Caco-2 (cell line): ENCODE measurements at regions not wholly inside any gene's neighbourhood (a gene's known extent, or its start where the extent isn't known, plus 50 kb on each side); places are given as distances from the start of the nearest gene placed in this dataset.

Experiments used
- BruUV-seq: library from RNA; stranded (reverse); fragments of 400-500 nt; replicated peaks from 2 replicates; lab custom pipeline; 2021; lab: Mats Ljungman, UMichigan
- CTCF ChIA-PET: fragments of 300-600 bp; sonication (Branson Sonifier 250); formaldehyde crosslinking; loops from one replicate; lab custom pipeline; 2022; ENCODE audit warnings: antibody characterized with exemption; lab: Charles Lee
- POLR2A ChIA-PET: fragments of 300-600 bp; sonication (Branson Sonifier 250); formaldehyde crosslinking; loops from one replicate; lab custom pipeline; 2022; ENCODE audit warnings: antibody characterized with exemption; lab: Charles Lee
- DNase-seq, 2 experiments: peaks; one replicate each; pipeline versions ENCODE4 v3.0.0 to v3.0.0-alpha.2; 2020 to 2022
- H3K27me3 ChIP-seq: replicated peaks from 2 replicates; pipeline ENCODE4 v1.6.0; 2011; ENCODE audit warnings: low read length; ENCODE audit not compliant: control insufficient read depth, insufficient read depth
- H3K36me3 ChIP-seq: 2 replicates; pipeline ENCODE4 v1.5.1; 2011; ENCODE audit warnings: low read length; ENCODE audit not compliant: control insufficient read depth, insufficient read depth
- H3K4me1 ChIP-seq: fragments of 250-450 bp; sonication (Bioruptor Pico); 2 replicates; pipeline ENCODE4 v1.5.1; 2020; ENCODE audit warnings: mild to moderate bottlenecking
- H3K4me3 ChIP-seq: 2 replicates; pipeline ENCODE4 v1.5.1; 2011; ENCODE audit warnings: low read depth, mild to moderate bottlenecking, control low read depth, low read length
- H3K9me3 ChIP-seq: fragments of 250-450 bp; sonication (Bioruptor Pico); 2 replicates; pipeline ENCODE4 v1.5.1; 2020; ENCODE audit warnings: mild to moderate bottlenecking, moderate library complexity
- H3K27ac Mint-ChIP-seq: one replicate; pipeline ENCODE4 v1.8.0; 2022; ENCODE audit warnings: mixed read lengths; ENCODE audit not compliant: unreplicated experiment
- H3K27me3 Mint-ChIP-seq: one replicate; pipeline ENCODE4 v1.8.0; 2022; ENCODE audit warnings: mixed read lengths; ENCODE audit not compliant: insufficient read depth, unreplicated experiment
- H3K36me3 Mint-ChIP-seq: one replicate; pipeline ENCODE4 v1.8.0; 2022; ENCODE audit warnings: mild to moderate bottlenecking, mixed read lengths; ENCODE audit not compliant: insufficient read depth, unreplicated experiment
- H3K4me1 Mint-ChIP-seq: one replicate; pipeline ENCODE4 v1.8.0; 2022; ENCODE audit warnings: low read depth, mixed read lengths; ENCODE audit not compliant: unreplicated experiment
- H3K4me3 Mint-ChIP-seq: one replicate; pipeline ENCODE4 v1.8.0; 2022; ENCODE audit warnings: mild to moderate bottlenecking, moderate library complexity, mixed read lengths; ENCODE audit not compliant: unreplicated experiment
- H3K9me3 Mint-ChIP-seq: one replicate; pipeline ENCODE4 v1.8.0; 2022; ENCODE audit warnings: mixed read lengths; ENCODE audit not compliant: unreplicated experiment
- CTCF ChIP-seq, 2 experiments: fragments of 200-600 bp in 1 of 2; IDR thresholded peaks; 1 replicate in 1 of 2; 2 replicates in 1 of 2; pipeline versions ENCODE4 v1.5.1 to v1.8.0; 2011 to 2022; ENCODE audit warnings: antibody characterized with exemption in 1 of 2, control low read depth in 1 of 2, inconsistent platforms in 1 of 2, low read depth in 1 of 2, low read length in 1 of 2, mild to moderate bottlenecking in 1 of 2, moderate library complexity in 1 of 2; ENCODE audit not compliant: insufficient read depth in 1 of 2, severe bottlenecking in 1 of 2, unreplicated experiment in 1 of 2
- intact Hi-C: fragments of 100-400 bp; cut with micrococcal nuclease; formaldehyde crosslinking; loops from one replicate; pipeline ENCODE4 v1.10.0; 2022; ENCODE audit not compliant: unreplicated experiment

DNA sequence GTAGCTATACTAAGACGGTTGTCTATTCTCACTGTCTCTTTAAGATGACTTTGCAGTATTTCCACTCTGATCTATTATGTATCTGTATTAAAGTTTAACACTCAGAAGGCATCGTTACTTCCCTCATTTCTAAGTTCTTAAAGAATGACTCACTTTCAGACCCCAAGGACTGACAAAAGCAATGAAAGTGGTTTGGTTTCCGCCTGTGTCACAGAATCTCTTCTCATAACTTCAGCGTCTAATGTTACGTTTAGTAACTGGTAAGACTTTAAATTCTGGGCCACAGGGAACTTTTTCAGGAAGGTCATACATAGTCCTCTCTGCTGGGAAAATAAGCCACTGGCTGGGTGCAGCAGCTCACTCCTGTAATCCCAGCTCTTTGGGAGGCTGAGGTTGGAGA is 892.0 kb upstream of the AUTS2 start:
- Mint-ChIP-seq H3K4me3 (no peak overlapping the region), H3K27me3 (no peaks in the 10 kb centered on the region), H3K36me3 (no peaks in the 10 kb centered on the region), H3K4me1 (no peaks in the 10 kb centered on the region), H3K27ac (no peak overlapping the region), H3K9me3 (peaks cover 37% of the 10 kb centered on the region)
- Histone ChIP-seq H3K9me3 (no peaks in the 10 kb centered on the region; the same call in 1 of the 2 replicates), H3K36me3 (no peaks in the 10 kb centered on the region), H3K4me3 (no peak overlapping the region), H3K4me1 (no peaks in the 10 kb centered on the region), H3K27me3 (no peaks in the 10 kb centered on the region)
- ChIA-PET POLR2A (no interaction called here), CTCF (no interaction called here)
- BruUV-seq, result no TSS peak
- intact Hi-C loops, result no loop called here
- no peak for TF ChIP-seq CTCF (IDR thresholded peaks at IDR 0.05; ENCODE audit: insufficient read depth in 1 of 2, low read depth in 1 of 2, low read length in 1 of 2, severe bottlenecking in 1 of 2, unreplicated experiment in 1 of 2)
- no peak for DNase-seq

DNA sequence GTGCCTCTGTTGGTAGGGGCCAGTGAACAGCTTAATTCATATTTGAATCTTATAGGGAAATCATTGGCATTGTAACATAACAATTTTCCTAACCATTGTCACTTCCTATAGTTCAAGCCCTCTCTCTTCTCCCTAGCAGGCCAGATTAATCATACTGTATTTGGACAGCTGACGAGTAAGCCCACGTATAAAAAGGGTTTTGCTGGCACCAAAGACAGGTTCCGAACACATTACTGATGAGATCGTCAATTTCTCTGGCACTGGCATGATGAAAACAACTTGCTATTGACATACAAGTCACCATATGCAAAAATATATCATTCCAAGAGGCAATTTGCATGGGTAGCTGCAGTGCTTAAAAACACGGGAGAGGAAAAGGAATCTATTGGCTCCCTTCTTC is 891.1 kb upstream of the AUTS2 start:
- no peaks in the 10 kb centered on the region; the same call in 1 of the 2 replicates for H3K9me3 ChIP-seq
- ChIA-PET CTCF (no interaction called here), POLR2A (no interaction called here)
- H3K27me3 Mint-ChIP-seq, result no peaks in the 10 kb centered on the region
- H3K4me3 ChIP-seq, result no peak overlapping the region
- no peaks in the 10 kb centered on the region for H3K4me1 ChIP-seq
- peaks cover 37% of the 10 kb centered on the region for H3K9me3 Mint-ChIP-seq
- no peak overlapping the region for H3K27ac Mint-ChIP-seq
- no peaks in the 10 kb centered on the region for H3K4me1 Mint-ChIP-seq
- no peaks in the 10 kb centered on the region for H3K27me3 ChIP-seq
- no TSS peak for BruUV-seq
- no peak for DNase-seq
- no peak overlapping the region for H3K4me3 Mint-ChIP-seq
- no peaks in the 10 kb centered on the region for H3K36me3 Mint-ChIP-seq
- TF ChIP-seq CTCF (IDR thresholded peaks at IDR 0.05; ENCODE audit: insufficient read depth in 1 of 2, low read depth in 1 of 2, low read length in 1 of 2, severe bottlenecking in 1 of 2, unreplicated experiment in 1 of 2), result no peak
- no peaks in the 10 kb centered on the region for H3K36me3 ChIP-seq
- intact Hi-C loops, result no loop called here

DNA sequence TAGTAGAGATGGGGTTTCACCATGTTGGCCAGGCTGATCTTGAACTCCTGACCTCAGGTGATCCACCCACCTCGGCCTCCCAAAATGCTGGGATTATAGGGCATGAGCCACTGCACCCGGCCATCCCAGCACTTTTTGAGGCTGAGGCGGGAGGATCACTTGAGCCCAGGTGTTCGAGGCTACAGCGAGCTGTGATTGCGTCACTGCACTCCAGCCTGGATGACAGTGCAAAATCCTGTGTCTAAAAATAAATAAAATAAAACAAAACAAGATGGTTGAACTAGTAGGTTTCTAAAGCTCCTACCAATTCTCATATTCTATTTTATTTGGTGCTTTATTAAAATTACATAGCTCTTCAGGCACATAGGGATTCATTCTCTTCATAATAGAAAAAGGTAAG is 890.3 kb upstream of the AUTS2 start:
- Mint-ChIP-seq H3K27me3 (no peaks in the 10 kb centered on the region), H3K4me3 (no peak overlapping the region), H3K27ac (no peak overlapping the region), H3K36me3 (no peaks in the 10 kb centered on the region), H3K4me1 (no peaks in the 10 kb centered on the region), H3K9me3 (peaks cover 38% of the 10 kb centered on the region)
- no peak for TF ChIP-seq CTCF (IDR thresholded peaks at IDR 0.05; ENCODE audit: insufficient read depth in 1 of 2, low read depth in 1 of 2, low read length in 1 of 2, severe bottlenecking in 1 of 2, unreplicated experiment in 1 of 2)
- no TSS peak for BruUV-seq
- no peaks in the 10 kb centered on the region; the same call in 1 of the 2 replicates for H3K9me3 ChIP-seq
- H3K27me3 ChIP-seq, result no peaks in the 10 kb centered on the region
- H3K36me3 ChIP-seq, result no peaks in the 10 kb centered on the region
- intact Hi-C loops, result no loop called here
- no peaks in the 10 kb centered on the region for H3K4me1 ChIP-seq
- DNase-seq, result no peak
- ChIA-PET CTCF (no interaction called here), POLR2A (no interaction called here)
- no peak overlapping the region for H3K4me3 ChIP-seq
